Endodermal cell (in vitro differentiated cells): ENCODE measurements at regions not wholly inside any gene's neighbourhood (a gene's known extent, or its start where the extent isn't known, plus 50 kb on each side); places are given as distances from the start of the nearest gene placed in this dataset.

ENCODE experiments used
- DNase-seq: peaks from one replicate; pipeline ENCODE4 v3.0.0-alpha.2; 2017
- H3K27ac ChIP-seq: 2 replicates; pipeline ENCODE4 v1.5.1; 2013; ENCODE audit warnings: mild to moderate bottlenecking, low read depth, low read length, moderate library complexity
- H3K27me3 ChIP-seq: 2 replicates; pipeline ENCODE4 v1.6.1; 2013; ENCODE audit warnings: mild to moderate bottlenecking, low read length, moderate library complexity; ENCODE audit not compliant: insufficient read depth, control insufficient read depth, poor library complexity, severe bottlenecking
- H3K36me3 ChIP-seq: 2 replicates; pipeline ENCODE4 v1.7.0; 2013; ENCODE audit warnings: mild to moderate bottlenecking, low read length, moderate library complexity; ENCODE audit not compliant: control insufficient read depth, insufficient read depth
- H3K4me1 ChIP-seq: one replicate; pipeline ENCODE4 v1.7.0; 2013; ENCODE audit warnings: low read length; ENCODE audit not compliant: control insufficient read depth, insufficient read depth
- H3K4me3 ChIP-seq: 2 replicates; pipeline ENCODE4 v1.5.1; 2013; ENCODE audit warnings: mild to moderate bottlenecking, low read length, moderate library complexity
- H3K9ac ChIP-seq: 2 replicates; pipeline ENCODE4 v1.6.1; 2013; ENCODE audit warnings: mild to moderate bottlenecking, low read length, moderate library complexity; ENCODE audit not compliant: poor library complexity, severe bottlenecking; ENCODE audit errors: extremely low read depth
- H3K9me3 ChIP-seq: 2 replicates; pipeline ENCODE4 v1.6.1; 2013; ENCODE audit warnings: mild to moderate bottlenecking, low read length, moderate library complexity; ENCODE audit not compliant: control insufficient read depth
- H3K27ac Mint-ChIP-seq: 2 replicates; pipeline ENCODE4 v1.8.0; 2020; ENCODE audit warnings: mixed read lengths
- H3K27me3 Mint-ChIP-seq: 2 replicates; pipeline ENCODE4 v1.8.0; 2021; ENCODE audit warnings: mild to moderate bottlenecking, mixed read lengths; ENCODE audit not compliant: insufficient read depth
- H3K36me3 Mint-ChIP-seq: 2 replicates; pipeline ENCODE4 v1.8.0; 2020; ENCODE audit warnings: low read depth, mixed read lengths
- H3K4me1 Mint-ChIP-seq: 2 replicates; pipeline ENCODE4 v1.8.0; 2020; ENCODE audit warnings: mixed read lengths
- H3K4me3 Mint-ChIP-seq: 2 replicates; pipeline ENCODE4 v1.8.0; 2020; ENCODE audit warnings: mild to moderate bottlenecking, moderate library complexity, mixed read lengths
- H3K9me3 Mint-ChIP-seq: 2 replicates; pipeline ENCODE4 v1.8.0; 2020; ENCODE audit warnings: mild to moderate bottlenecking, mixed read lengths
- WGBS, 2 experiments: methylation state at CpG; one replicate each; pipeline versions ENCODE4 v1.1.5 to v1.1.7; 2013; ENCODE audit warnings: missing lambda C conversion rate in 2 of 2, mixed read lengths in 1 of 2; ENCODE audit not compliant: insufficient coverage in 1 of 2, insufficient read length in 1 of 2; 5-methylcytosine and 5-hydroxymethylcytosine counted together
- TF ChIP-seq, protein P1 (sequence below): fragments of 200-600 bp; sonication (generic); conservative IDR thresholded peaks from 2 replicates; pipeline ENCODE4 v1.5.0; 2021; ENCODE audit warnings: antibody characterized with exemption, mild to moderate bottlenecking

GRCh38 chr3:77902675-77903074 lies 862.8 kb downstream of the ROBO2 start:
- WGBS, 2 experiments: 83 to 88% methylated on average over 1 of the region's 1 CpG
- no peaks in the 10 kb centered on the region for H3K9me3 ChIP-seq

DNA sequence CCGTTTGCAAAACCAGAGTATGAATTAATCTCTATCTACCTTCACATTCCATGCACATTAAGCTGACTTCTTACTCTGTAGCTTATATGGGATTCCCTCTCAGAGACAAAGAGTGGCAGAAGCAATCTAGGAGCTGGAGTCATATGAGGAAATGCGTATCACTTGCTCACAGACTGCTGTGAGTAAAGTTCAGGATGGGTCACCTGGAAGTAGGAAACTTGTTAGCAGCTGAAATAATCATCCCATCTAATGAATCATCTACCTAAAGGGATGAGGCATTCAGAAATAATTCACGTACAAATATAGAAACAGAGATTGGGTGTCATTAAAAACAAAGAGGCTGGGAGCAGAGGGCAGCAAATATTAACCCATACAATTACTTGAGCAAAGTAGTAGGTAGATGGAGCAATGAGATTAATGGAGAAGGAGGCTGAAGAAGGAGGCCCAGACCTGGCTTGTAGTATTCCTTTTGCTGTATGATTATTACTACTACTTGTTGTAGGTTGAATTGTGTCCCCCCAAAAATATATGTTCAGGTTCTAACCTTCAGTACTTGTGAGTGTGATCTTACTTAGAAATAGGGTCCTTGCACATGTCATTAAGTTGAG lies 866.3 kb downstream of the ROBO2 start:
- Histone ChIP-seq H3K27ac (no peak overlapping the region), H3K4me1 (no peaks in the 10 kb centered on the region), H3K9ac (no peak overlapping the region), H3K4me3 (no peak overlapping the region), H3K9me3 (no peaks in the 10 kb centered on the region), H3K27me3 (no peaks in the 10 kb centered on the region), H3K36me3 (no peaks in the 10 kb centered on the region)
- no peak for DNase-seq
- Mint-ChIP-seq H3K9me3 (no peaks in the 10 kb centered on the region), H3K36me3 (no peaks in the 10 kb centered on the region), H3K27ac (no peak overlapping the region), H3K27me3 (no peaks in the 10 kb centered on the region), H3K4me3 (no peak overlapping the region), H3K4me1 (no peaks in the 10 kb centered on the region)
- WGBS, 2 experiments: 94% methylated on average over 3 of the region's 3 CpGs; no CpG with 5 or more reads in 1 of the 2 experiments
- TF ChIP-seq, protein P1, sequence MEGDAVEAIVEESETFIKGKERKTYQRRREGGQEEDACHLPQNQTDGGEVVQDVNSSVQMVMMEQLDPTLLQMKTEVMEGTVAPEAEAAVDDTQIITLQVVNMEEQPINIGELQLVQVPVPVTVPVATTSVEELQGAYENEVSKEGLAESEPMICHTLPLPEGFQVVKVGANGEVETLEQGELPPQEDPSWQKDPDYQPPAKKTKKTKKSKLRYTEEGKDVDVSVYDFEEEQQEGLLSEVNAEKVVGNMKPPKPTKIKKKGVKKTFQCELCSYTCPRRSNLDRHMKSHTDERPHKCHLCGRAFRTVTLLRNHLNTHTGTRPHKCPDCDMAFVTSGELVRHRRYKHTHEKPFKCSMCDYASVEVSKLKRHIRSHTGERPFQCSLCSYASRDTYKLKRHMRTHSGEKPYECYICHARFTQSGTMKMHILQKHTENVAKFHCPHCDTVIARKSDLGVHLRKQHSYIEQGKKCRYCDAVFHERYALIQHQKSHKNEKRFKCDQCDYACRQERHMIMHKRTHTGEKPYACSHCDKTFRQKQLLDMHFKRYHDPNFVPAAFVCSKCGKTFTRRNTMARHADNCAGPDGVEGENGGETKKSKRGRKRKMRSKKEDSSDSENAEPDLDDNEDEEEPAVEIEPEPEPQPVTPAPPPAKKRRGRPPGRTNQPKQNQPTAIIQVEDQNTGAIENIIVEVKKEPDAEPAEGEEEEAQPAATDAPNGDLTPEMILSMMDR: no peak

More at GRCh38 chr3:77902675-77903074, 862.8 kb downstream of the ROBO2 start:
- Histone ChIP-seq H3K4me3 (no peak overlapping the region), H3K36me3 (no peaks in the 10 kb centered on the region), H3K27me3 (no peaks in the 10 kb centered on the region), H3K4me1 (no peaks in the 10 kb centered on the region), H3K9ac (no peak overlapping the region), H3K27ac (no peak overlapping the region)
- no peaks in the 10 kb centered on the region for H3K27me3 Mint-ChIP-seq
- DNase-seq: no peak
- peaks cover 6% of the 10 kb centered on the region for H3K9me3 Mint-ChIP-seq
- no peaks in the 10 kb centered on the region for H3K4me1 Mint-ChIP-seq
- TF ChIP-seq, protein P1: no peak
- no peak overlapping the region for H3K27ac Mint-ChIP-seq
- H3K4me3 Mint-ChIP-seq: no peak overlapping the region
- H3K36me3 Mint-ChIP-seq: peaks cover 2% of the 10 kb centered on the region

DNA sequence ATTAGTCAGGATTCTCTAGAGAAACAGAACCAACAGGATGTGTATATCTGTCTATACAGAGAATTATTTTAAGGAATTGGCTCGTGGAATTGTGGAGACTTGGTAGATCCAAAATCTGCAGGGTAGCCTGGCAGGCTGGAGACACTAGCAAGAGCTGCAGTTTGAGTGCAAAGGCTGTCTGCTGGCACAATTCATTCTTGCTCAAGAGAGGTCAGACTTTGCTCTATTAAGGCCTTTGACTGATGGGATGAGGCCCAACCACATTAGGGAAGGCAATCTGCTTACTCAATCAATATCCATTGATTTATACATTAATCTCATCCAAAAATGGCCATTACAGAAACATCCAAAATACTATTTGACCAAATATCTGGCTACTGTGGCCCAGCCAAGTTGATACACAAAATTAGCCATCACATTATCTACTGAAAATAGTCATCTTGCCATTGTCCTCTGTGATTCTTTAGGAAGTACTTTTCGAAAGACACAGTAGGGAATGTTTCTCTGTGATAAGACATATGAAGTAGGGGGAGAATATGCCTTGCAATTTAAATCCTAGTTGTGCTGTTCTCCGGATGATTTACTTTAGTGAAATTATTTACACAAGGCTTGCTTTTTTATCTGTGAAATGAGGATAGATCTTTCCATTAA lies 873.8 kb downstream of the ROBO2 start:
- no peaks in the 10 kb centered on the region for H3K27me3 Mint-ChIP-seq
- H3K9ac ChIP-seq: no peak overlapping the region
- no peak overlapping the region for H3K4me3 ChIP-seq
- no peak overlapping the region for H3K4me3 Mint-ChIP-seq
- no peaks in the 10 kb centered on the region for H3K4me1 Mint-ChIP-seq
- no peak for DNase-seq
- H3K27ac Mint-ChIP-seq: no peak overlapping the region
- H3K9me3 Mint-ChIP-seq: no peaks in the 10 kb centered on the region
- H3K27ac ChIP-seq: no peak overlapping the region
- H3K9me3 ChIP-seq: peaks cover 4% of the 10 kb centered on the region
- no peaks in the 10 kb centered on the region for H3K4me1 ChIP-seq
- TF ChIP-seq, protein P1: no peak
- 97% methylated on average over 3 of the region's 3 CpGs; no CpG with 5 or more reads in 1 of the 2 experiments for WGBS, 2 experiments
- no peaks in the 10 kb centered on the region for H3K36me3 ChIP-seq
- no peaks in the 10 kb centered on the region for H3K27me3 ChIP-seq
- H3K36me3 Mint-ChIP-seq: no peaks in the 10 kb centered on the region
